ENCODE measurements at regions not wholly inside any gene's neighbourhood (a gene's known extent, or its start where the extent isn't known, plus 50 kb on each side); places are given as distances from the start of the nearest gene placed in this dataset.

DNA sequence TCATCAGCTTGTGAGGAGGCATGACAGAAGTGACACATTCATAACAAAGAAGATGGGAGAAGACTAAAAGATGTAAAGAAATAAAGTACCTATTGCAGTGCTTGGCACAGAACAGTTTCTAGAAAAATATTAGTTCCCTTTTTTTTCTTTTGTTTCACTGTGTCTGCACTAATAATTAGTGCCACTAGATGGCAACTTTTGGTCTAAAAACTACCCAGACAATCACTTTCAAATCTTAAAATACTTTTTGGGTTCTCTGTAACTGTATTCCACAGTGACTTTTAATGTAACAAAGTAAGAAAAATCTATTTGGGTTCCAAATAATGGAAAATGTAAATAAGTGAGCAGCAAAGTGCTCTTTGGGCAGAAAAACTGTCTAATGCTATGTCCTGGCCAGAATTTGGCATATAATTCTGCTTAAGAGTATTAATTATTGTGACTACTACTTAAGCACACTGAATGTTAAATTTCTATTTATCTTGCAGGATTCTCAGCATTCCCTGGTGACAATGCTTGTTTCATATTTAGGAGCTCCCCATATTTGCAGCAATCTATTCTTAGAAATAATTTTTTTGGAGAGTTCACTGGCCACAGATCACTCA lies 134.8 kb upstream of the KIF5B start:
- TF ChIP-seq, protein P1, sequence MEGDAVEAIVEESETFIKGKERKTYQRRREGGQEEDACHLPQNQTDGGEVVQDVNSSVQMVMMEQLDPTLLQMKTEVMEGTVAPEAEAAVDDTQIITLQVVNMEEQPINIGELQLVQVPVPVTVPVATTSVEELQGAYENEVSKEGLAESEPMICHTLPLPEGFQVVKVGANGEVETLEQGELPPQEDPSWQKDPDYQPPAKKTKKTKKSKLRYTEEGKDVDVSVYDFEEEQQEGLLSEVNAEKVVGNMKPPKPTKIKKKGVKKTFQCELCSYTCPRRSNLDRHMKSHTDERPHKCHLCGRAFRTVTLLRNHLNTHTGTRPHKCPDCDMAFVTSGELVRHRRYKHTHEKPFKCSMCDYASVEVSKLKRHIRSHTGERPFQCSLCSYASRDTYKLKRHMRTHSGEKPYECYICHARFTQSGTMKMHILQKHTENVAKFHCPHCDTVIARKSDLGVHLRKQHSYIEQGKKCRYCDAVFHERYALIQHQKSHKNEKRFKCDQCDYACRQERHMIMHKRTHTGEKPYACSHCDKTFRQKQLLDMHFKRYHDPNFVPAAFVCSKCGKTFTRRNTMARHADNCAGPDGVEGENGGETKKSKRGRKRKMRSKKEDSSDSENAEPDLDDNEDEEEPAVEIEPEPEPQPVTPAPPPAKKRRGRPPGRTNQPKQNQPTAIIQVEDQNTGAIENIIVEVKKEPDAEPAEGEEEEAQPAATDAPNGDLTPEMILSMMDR (IDR thresholded peaks at IDR 0.05; ENCODE audit: low read depth, low read length) = no peak
- TF ChIP-seq, protein P2, sequence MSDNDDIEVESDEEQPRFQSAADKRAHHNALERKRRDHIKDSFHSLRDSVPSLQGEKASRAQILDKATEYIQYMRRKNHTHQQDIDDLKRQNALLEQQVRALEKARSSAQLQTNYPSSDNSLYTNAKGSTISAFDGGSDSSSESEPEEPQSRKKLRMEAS (IDR thresholded peaks at IDR 0.05; ENCODE audit: low read depth, low read length) = no peak
- TF ChIP-seq POLR2A (IDR thresholded peaks at IDR 0.05; ENCODE audit: extremely low read depth, insufficient read length) = no peak

All from NB4 (cell line).